Omental fat pad (tissue), 3 donors: ENCODE measurements at regions not wholly inside any gene's neighbourhood (a gene's known extent, or its start where the extent isn't known, plus 50 kb on each side); places are given as distances from the start of the nearest gene placed in this dataset.

Experiments
- ATAC-seq: fragments of 150-250 bp; one replicate; pipeline ENCODE4 v1.9.1; 2016; ENCODE audit warnings: mild to moderate bottlenecking, moderate library complexity; ENCODE audit not compliant: low FRiP score
- DNase-seq: peaks from one replicate; pipeline ENCODE4 v3.0.0-alpha.2; 2019; ENCODE audit warnings: low spot score
- CTCF ChIP-seq, 3 donors: fragments of 450-650 bp; IDR thresholded peaks; one replicate each; pipeline ENCODE4 v1.5.1; 2016 to 2017; ENCODE audit warnings: antibody characterized with exemption in 3 of 3, mild to moderate bottlenecking in 3 of 3, moderate library complexity in 2 of 3

DNA sequence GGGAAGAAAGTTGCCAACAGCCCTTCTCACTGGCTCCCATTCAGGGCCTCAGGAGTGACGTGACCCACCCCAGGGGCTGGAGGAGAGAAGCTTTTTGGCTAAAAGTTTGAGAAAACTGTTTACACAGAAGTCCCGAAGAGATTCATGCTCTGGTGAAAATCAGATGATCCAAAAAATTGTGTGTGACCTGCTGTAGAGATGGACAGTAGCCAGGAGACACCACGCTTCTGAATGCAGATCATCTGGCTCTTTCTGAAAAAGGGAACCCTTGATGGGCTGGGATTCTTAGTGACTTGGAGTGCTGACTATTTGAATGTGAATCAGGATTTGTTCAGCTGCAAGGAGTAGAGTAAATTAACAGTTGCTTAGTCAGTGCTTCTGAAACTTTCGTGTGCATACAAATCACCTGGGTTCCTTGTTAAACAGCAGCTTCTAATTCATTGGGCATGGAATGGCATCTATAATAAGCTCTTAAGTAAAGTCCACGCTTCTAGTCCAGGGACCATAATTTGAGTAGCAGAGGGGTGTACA is 265.1 kb downstream of the PREX1 start:
- DNase-seq (no peak), ATAC-seq (no peak)
- TF ChIP-seq CTCF (IDR thresholded peaks at IDR 0.05) = no peak

DNA sequence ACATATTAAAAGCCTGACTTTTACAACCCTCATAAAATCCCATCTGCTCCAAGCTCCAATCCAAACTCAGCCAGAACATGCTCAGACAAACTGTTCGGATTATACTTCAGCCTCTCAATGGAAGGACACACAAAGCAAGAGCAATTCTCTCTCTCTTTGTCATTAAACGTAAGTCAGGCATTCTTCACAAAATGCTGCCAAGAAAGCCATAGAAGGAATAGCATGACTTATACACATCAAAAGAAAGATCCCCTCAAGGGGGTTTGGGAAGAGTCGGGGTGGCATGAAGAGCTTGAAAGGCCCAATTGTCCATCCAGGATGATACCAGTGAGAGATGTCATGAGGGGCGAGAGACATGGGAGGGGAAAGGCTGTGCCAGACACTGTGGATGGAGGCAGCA is 268.9 kb downstream of the PREX1 start:
- ATAC-seq = no peak
- no peak for TF ChIP-seq CTCF (IDR thresholded peaks at IDR 0.05)

DNA sequence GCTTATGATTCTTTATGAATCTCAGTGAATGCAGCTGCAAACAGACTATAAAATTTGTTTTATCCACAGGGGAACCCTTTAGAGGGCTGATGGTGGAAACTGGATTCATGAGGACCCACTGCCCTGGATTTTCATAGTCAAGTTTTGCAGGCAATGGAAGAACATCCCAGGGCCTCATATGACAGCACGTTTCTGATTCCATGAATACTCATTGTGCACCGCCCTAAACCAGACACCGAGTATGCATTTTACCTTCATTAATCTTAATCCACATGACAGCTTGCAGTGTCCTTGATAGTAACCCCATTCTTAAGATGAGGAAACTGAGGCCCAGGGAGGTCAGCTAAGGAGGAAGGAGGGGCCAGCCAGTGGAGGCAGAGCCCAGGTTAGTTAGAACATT is 270.4 kb downstream of the PREX1 start:
- TF ChIP-seq CTCF (IDR thresholded peaks at IDR 0.05) = no peak
- no peak for DNase-seq
- no peak for ATAC-seq

More for the DNA sequence above, 268.9 kb downstream of the PREX1 start:
- no peak for DNase-seq

- no peak for TF ChIP-seq CTCF (IDR thresholded peaks at IDR 0.05)
- no peak for DNase-seq
- no peak for ATAC-seq
These were observed 270.8 kb downstream of the PREX1 start for GRCh38 chr20:48556956-48557355.

GRCh38 chr20:48552550-48552949 is 275.2 kb downstream of the PREX1 start:
- no peak for ATAC-seq

DNA sequence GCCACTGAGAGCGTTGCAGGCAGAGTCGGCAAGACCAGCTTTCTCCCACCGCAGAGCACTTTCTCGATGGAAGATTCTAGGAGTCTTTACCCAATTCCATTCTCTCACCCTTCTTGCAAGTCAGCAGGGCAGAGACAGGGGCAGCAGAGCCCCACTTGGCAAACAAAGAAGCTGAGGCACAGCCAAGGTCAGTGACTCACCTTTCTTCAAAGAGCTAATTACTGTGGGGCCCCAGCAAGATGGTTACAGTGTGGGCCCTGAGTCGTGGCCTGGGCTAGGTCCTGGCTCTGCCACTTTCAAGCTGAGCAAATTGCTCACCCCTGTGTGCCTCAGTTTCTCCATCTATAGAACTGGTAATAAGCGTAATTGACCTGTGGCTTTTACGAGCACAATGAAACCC is 277.0 kb downstream of the PREX1 start:
- DNase-seq (no peak), ATAC-seq (no peak)

More at GRCh38 chr20:48552550-48552949, 275.2 kb downstream of the PREX1 start:
- TF ChIP-seq CTCF (IDR thresholded peaks at IDR 0.05) = no peak
- no peak for DNase-seq

More for the DNA sequence above, 277.0 kb downstream of the PREX1 start:
- no peak for TF ChIP-seq CTCF (IDR thresholded peaks at IDR 0.05)
